ENCODE measurements at regions not wholly inside any gene's neighbourhood (a gene's known extent, or its start where the extent isn't known, plus 50 kb on each side); places are given as distances from the start of the nearest gene placed in this dataset.

GRCh38 chr4:96131186-96131585, 291.3 kb downstream of the PDHA2 start:
- H3K4me2 ChIP-seq (ENCODE audit: low read depth, low read length, poor library complexity, severe bottlenecking) = no peak overlapping the region
- H3K4me3 ChIP-seq (ENCODE audit: low read length, poor library complexity, severe bottlenecking) = no peak overlapping the region
- no peaks in the 10 kb centered on the region for H3K27me3 ChIP-seq (ENCODE audit: insufficient read depth, low read length, poor library complexity, severe bottlenecking)
- no peak overlapping the region for H3K9ac ChIP-seq (ENCODE audit: low read depth, low read length, poor library complexity, severe bottlenecking)
- H3K79me2 ChIP-seq (ENCODE audit: insufficient read depth, low read length) = no peaks in the 10 kb centered on the region
- no peak overlapping the region for H2AFZ ChIP-seq (ENCODE audit: low read length)
- no peaks in the 10 kb centered on the region for H3K9me3 ChIP-seq (ENCODE audit: insufficient read depth, low read depth, low read length)
- 0 out of 2 replicates have a peak, but pooled peaks cover 3% of the 10 kb centered on the region for H3K9me2 ChIP-seq (replicated peaks; ENCODE audit: low read depth, low read length)
- no peaks in the 10 kb centered on the region for H3F3A ChIP-seq (ENCODE audit: low read depth)
- TF ChIP-seq CTCF (conservative IDR thresholded peaks at IDR 0.05; ENCODE audit: low read length) (no peak), EZH2phosphoT487 (IDR thresholded peaks at IDR 0.05; ENCODE audit: borderline replicate concordance) (no peak)
- H3K36me3 ChIP-seq (ENCODE audit: insufficient read depth, low read length) = no peaks in the 10 kb centered on the region
- H4K20me1 ChIP-seq (ENCODE audit: insufficient read depth, low read length, poor library complexity, severe bottlenecking) = no peaks in the 10 kb centered on the region
- H3K4me1 ChIP-seq (ENCODE audit: insufficient read depth, low read length, poor library complexity, severe bottlenecking) = no peaks in the 10 kb centered on the region

GRCh38 chr4:96134806-96135205, 294.9 kb downstream of the PDHA2 start:
- no peak overlapping the region for H3K9ac ChIP-seq (ENCODE audit: low read depth, low read length, poor library complexity, severe bottlenecking)
- no peaks in the 10 kb centered on the region for H3K27me3 ChIP-seq (ENCODE audit: insufficient read depth, low read length, poor library complexity, severe bottlenecking)
- no peaks in the 10 kb centered on the region for H4K20me1 ChIP-seq (ENCODE audit: insufficient read depth, low read length, poor library complexity, severe bottlenecking)
- no peaks in the 10 kb centered on the region for H3K9me3 ChIP-seq (ENCODE audit: insufficient read depth, low read depth, low read length)
- H3K79me2 ChIP-seq (ENCODE audit: insufficient read depth, low read length) = no peaks in the 10 kb centered on the region
- TF ChIP-seq EZH2phosphoT487 (IDR thresholded peaks at IDR 0.05; ENCODE audit: borderline replicate concordance) = no peak
- no peak for TF ChIP-seq CTCF (conservative IDR thresholded peaks at IDR 0.05; ENCODE audit: low read length)
- 0 out of 2 replicates have a peak, but pooled peaks cover 3% of the 10 kb centered on the region for H3K9me2 ChIP-seq (replicated peaks; ENCODE audit: low read depth, low read length)
- H3F3A ChIP-seq (ENCODE audit: low read depth) = no peaks in the 10 kb centered on the region
- no peak overlapping the region for H2AFZ ChIP-seq (ENCODE audit: low read length)
- no peak overlapping the region for H3K4me3 ChIP-seq (ENCODE audit: low read length, poor library complexity, severe bottlenecking)
- no peaks in the 10 kb centered on the region for H3K4me1 ChIP-seq (ENCODE audit: insufficient read depth, low read length, poor library complexity, severe bottlenecking)
- no peak overlapping the region for H3K4me2 ChIP-seq (ENCODE audit: low read depth, low read length, poor library complexity, severe bottlenecking)
- no peaks in the 10 kb centered on the region for H3K36me3 ChIP-seq (ENCODE audit: insufficient read depth, low read length)

GRCh38 chr4:96136056-96136455, 296.2 kb downstream of the PDHA2 start:
- H4K20me1 ChIP-seq (ENCODE audit: insufficient read depth, low read length, poor library complexity, severe bottlenecking) = no peaks in the 10 kb centered on the region
- no peaks in the 10 kb centered on the region for H3K27me3 ChIP-seq (ENCODE audit: insufficient read depth, low read length, poor library complexity, severe bottlenecking)
- H3K9me3 ChIP-seq (ENCODE audit: insufficient read depth, low read depth, low read length) = no peaks in the 10 kb centered on the region
- TF ChIP-seq EZH2phosphoT487 (IDR thresholded peaks at IDR 0.05; ENCODE audit: borderline replicate concordance) (no peak), CTCF (conservative IDR thresholded peaks at IDR 0.05; ENCODE audit: low read length) (no peak)
- H3K9ac ChIP-seq (ENCODE audit: low read depth, low read length, poor library complexity, severe bottlenecking) = no peak overlapping the region
- H3K36me3 ChIP-seq (ENCODE audit: insufficient read depth, low read length) = no peaks in the 10 kb centered on the region
- H2AFZ ChIP-seq (ENCODE audit: low read length) = no peak overlapping the region
- H3K4me1 ChIP-seq (ENCODE audit: insufficient read depth, low read length, poor library complexity, severe bottlenecking) = no peaks in the 10 kb centered on the region
- H3K4me3 ChIP-seq (ENCODE audit: low read length, poor library complexity, severe bottlenecking) = no peak overlapping the region
- H3K79me2 ChIP-seq (ENCODE audit: insufficient read depth, low read length) = no peaks in the 10 kb centered on the region
- H3K4me2 ChIP-seq (ENCODE audit: low read depth, low read length, poor library complexity, severe bottlenecking) = no peak overlapping the region
- H3K9me2 ChIP-seq (replicated peaks; ENCODE audit: low read depth, low read length) = 0 out of 2 replicates have a peak, but pooled peaks cover 3% of the 10 kb centered on the region
- H3F3A ChIP-seq (ENCODE audit: low read depth) = no peaks in the 10 kb centered on the region
